Caco-2 (cell line): ENCODE measurements at regions not wholly inside any gene's neighbourhood (a gene's known extent, or its start where the extent isn't known, plus 50 kb on each side); places are given as distances from the start of the nearest gene placed in this dataset.

Experiments used
- BruUV-seq: library from RNA; stranded (reverse); fragments of 400-500 nt; replicated peaks from 2 replicates; lab custom pipeline; 2021; lab: Mats Ljungman, UMichigan
- CTCF ChIA-PET: fragments of 300-600 bp; sonication (Branson Sonifier 250); formaldehyde crosslinking; loops from one replicate; lab custom pipeline; 2022; ENCODE audit warnings: antibody characterized with exemption; lab: Charles Lee
- POLR2A ChIA-PET: fragments of 300-600 bp; sonication (Branson Sonifier 250); formaldehyde crosslinking; loops from one replicate; lab custom pipeline; 2022; ENCODE audit warnings: antibody characterized with exemption; lab: Charles Lee
- DNase-seq, 2 experiments: peaks; one replicate each; pipeline versions ENCODE4 v3.0.0 to v3.0.0-alpha.2; 2020 to 2022
- H3K27me3 ChIP-seq: replicated peaks from 2 replicates; pipeline ENCODE4 v1.6.0; 2011; ENCODE audit warnings: low read length; ENCODE audit not compliant: control insufficient read depth, insufficient read depth
- H3K36me3 ChIP-seq: 2 replicates; pipeline ENCODE4 v1.5.1; 2011; ENCODE audit warnings: low read length; ENCODE audit not compliant: control insufficient read depth, insufficient read depth
- H3K4me1 ChIP-seq: fragments of 250-450 bp; sonication (Bioruptor Pico); 2 replicates; pipeline ENCODE4 v1.5.1; 2020; ENCODE audit warnings: mild to moderate bottlenecking
- H3K4me3 ChIP-seq: 2 replicates; pipeline ENCODE4 v1.5.1; 2011; ENCODE audit warnings: low read depth, mild to moderate bottlenecking, control low read depth, low read length
- H3K9me3 ChIP-seq: fragments of 250-450 bp; sonication (Bioruptor Pico); 2 replicates; pipeline ENCODE4 v1.5.1; 2020; ENCODE audit warnings: mild to moderate bottlenecking, moderate library complexity
- H3K27ac Mint-ChIP-seq: one replicate; pipeline ENCODE4 v1.8.0; 2022; ENCODE audit warnings: mixed read lengths; ENCODE audit not compliant: unreplicated experiment
- H3K27me3 Mint-ChIP-seq: one replicate; pipeline ENCODE4 v1.8.0; 2022; ENCODE audit warnings: mixed read lengths; ENCODE audit not compliant: insufficient read depth, unreplicated experiment
- H3K36me3 Mint-ChIP-seq: one replicate; pipeline ENCODE4 v1.8.0; 2022; ENCODE audit warnings: mild to moderate bottlenecking, mixed read lengths; ENCODE audit not compliant: insufficient read depth, unreplicated experiment
- H3K4me1 Mint-ChIP-seq: one replicate; pipeline ENCODE4 v1.8.0; 2022; ENCODE audit warnings: low read depth, mixed read lengths; ENCODE audit not compliant: unreplicated experiment
- H3K4me3 Mint-ChIP-seq: one replicate; pipeline ENCODE4 v1.8.0; 2022; ENCODE audit warnings: mild to moderate bottlenecking, moderate library complexity, mixed read lengths; ENCODE audit not compliant: unreplicated experiment
- H3K9me3 Mint-ChIP-seq: one replicate; pipeline ENCODE4 v1.8.0; 2022; ENCODE audit warnings: mixed read lengths; ENCODE audit not compliant: unreplicated experiment
- CTCF ChIP-seq, 2 experiments: fragments of 200-600 bp in 1 of 2; IDR thresholded peaks; 1 replicate in 1 of 2; 2 replicates in 1 of 2; pipeline versions ENCODE4 v1.5.1 to v1.8.0; 2011 to 2022; ENCODE audit warnings: antibody characterized with exemption in 1 of 2, control low read depth in 1 of 2, inconsistent platforms in 1 of 2, low read depth in 1 of 2, low read length in 1 of 2, mild to moderate bottlenecking in 1 of 2, moderate library complexity in 1 of 2; ENCODE audit not compliant: insufficient read depth in 1 of 2, severe bottlenecking in 1 of 2, unreplicated experiment in 1 of 2
- intact Hi-C: fragments of 100-400 bp; cut with micrococcal nuclease; formaldehyde crosslinking; loops from one replicate; pipeline ENCODE4 v1.10.0; 2022; ENCODE audit not compliant: unreplicated experiment

- H3K9me3 ChIP-seq, result no peaks in the 10 kb centered on the region
- intact Hi-C loops, result no loop called here
- H3K4me1 ChIP-seq, result no peaks in the 10 kb centered on the region
- TF ChIP-seq CTCF (IDR thresholded peaks at IDR 0.05; ENCODE audit: insufficient read depth in 1 of 2, low read depth in 1 of 2, low read length in 1 of 2, severe bottlenecking in 1 of 2, unreplicated experiment in 1 of 2), result no peak
- POLR2A ChIA-PET, result no interaction called here
- no TSS peak for BruUV-seq
- no peak for DNase-seq
- CTCF ChIA-PET, result no interaction called here
- Mint-ChIP-seq H3K4me1 (peaks cover 12% of the 10 kb centered on the region), H3K27me3 (peaks cover 7% of the 10 kb centered on the region), H3K36me3 (no peaks in the 10 kb centered on the region), H3K27ac (no peak overlapping the region), H3K4me3 (no peak overlapping the region), H3K9me3 (no peaks in the 10 kb centered on the region)
- no peaks in the 10 kb centered on the region for H3K36me3 ChIP-seq
- no peak overlapping the region for H3K4me3 ChIP-seq
- no peaks in the 10 kb centered on the region for H3K27me3 ChIP-seq
These were observed 114.1 kb downstream of the FAR1 start for GRCh38 chr11:13782390-13783075.

- Mint-ChIP-seq H3K36me3 (no peaks in the 10 kb centered on the region), H3K27ac (no peak overlapping the region), H3K27me3 (peaks cover 6% of the 10 kb centered on the region), H3K9me3 (no peaks in the 10 kb centered on the region), H3K4me1 (peaks cover 12% of the 10 kb centered on the region), H3K4me3 (no peak overlapping the region)
- CTCF ChIA-PET, result no interaction called here
- Histone ChIP-seq H3K9me3 (no peaks in the 10 kb centered on the region), H3K4me1 (no peaks in the 10 kb centered on the region), H3K36me3 (no peaks in the 10 kb centered on the region), H3K27me3 (no peaks in the 10 kb centered on the region), H3K4me3 (no peak overlapping the region)
- POLR2A ChIA-PET, result no interaction called here
- no peak for DNase-seq
- no peak for TF ChIP-seq CTCF (IDR thresholded peaks at IDR 0.05; ENCODE audit: insufficient read depth in 1 of 2, low read depth in 1 of 2, low read length in 1 of 2, severe bottlenecking in 1 of 2, unreplicated experiment in 1 of 2)
- intact Hi-C loops, result no loop called here
- no TSS peak for BruUV-seq
These were observed 116.0 kb downstream of the FAR1 start for GRCh38 chr11:13784441-13784840.

GRCh38 chr11:13784855-13785254 is 116.4 kb downstream of the FAR1 start:
- Histone ChIP-seq H3K4me3 (no peak overlapping the region), H3K4me1 (no peaks in the 10 kb centered on the region), H3K36me3 (no peaks in the 10 kb centered on the region), H3K9me3 (no peaks in the 10 kb centered on the region), H3K27me3 (no peaks in the 10 kb centered on the region)
- ChIA-PET CTCF (no interaction called here), POLR2A (no interaction called here)
- H3K4me3 Mint-ChIP-seq, result no peak overlapping the region
- H3K4me1 Mint-ChIP-seq, result peaks cover 12% of the 10 kb centered on the region
- H3K27ac Mint-ChIP-seq, result no peak overlapping the region
- no TSS peak for BruUV-seq
- no peaks in the 10 kb centered on the region for H3K36me3 Mint-ChIP-seq
- no peaks in the 10 kb centered on the region for H3K9me3 Mint-ChIP-seq
- no peak for TF ChIP-seq CTCF (IDR thresholded peaks at IDR 0.05; ENCODE audit: insufficient read depth in 1 of 2, low read depth in 1 of 2, low read length in 1 of 2, severe bottlenecking in 1 of 2, unreplicated experiment in 1 of 2)
- intact Hi-C loops, result no loop called here
- peaks cover 4% of the 10 kb centered on the region for H3K27me3 Mint-ChIP-seq
- DNase-seq, result no peak
